Hepatocyte (in vitro differentiated cells): ENCODE measurements at regions not wholly inside any gene's neighbourhood (a gene's known extent, or its start where the extent isn't known, plus 50 kb on each side); places are given as distances from the start of the nearest gene placed in this dataset.

Source experiments
- EZH2 ChIP-seq: fragments of 200-600 bp; sonication (generic); IDR thresholded peaks from 2 replicates; pipeline ENCODE4 v1.6.1; 2016; ENCODE audit warnings: antibody characterized with exemption, mild to moderate bottlenecking, borderline replicate concordance
- EZH2phosphoT487 ChIP-seq: fragments of 200-600 bp; sonication (generic); IDR thresholded peaks from one replicate; pipeline ENCODE4 v1.6.1; 2018; ENCODE audit warnings: antibody characterized with exemption, mild to moderate bottlenecking, low read depth, moderate library complexity; ENCODE audit not compliant: unreplicated experiment, severe bottlenecking
- TF ChIP-seq, protein P1 (sequence below): fragments of 200-600 bp; sonication (generic); IDR thresholded peaks from 2 replicates; pipeline ENCODE4 v1.5.1; 2016; ENCODE audit warnings: antibody characterized with exemption, mild to moderate bottlenecking; ENCODE audit not compliant: poor library complexity

DNA sequence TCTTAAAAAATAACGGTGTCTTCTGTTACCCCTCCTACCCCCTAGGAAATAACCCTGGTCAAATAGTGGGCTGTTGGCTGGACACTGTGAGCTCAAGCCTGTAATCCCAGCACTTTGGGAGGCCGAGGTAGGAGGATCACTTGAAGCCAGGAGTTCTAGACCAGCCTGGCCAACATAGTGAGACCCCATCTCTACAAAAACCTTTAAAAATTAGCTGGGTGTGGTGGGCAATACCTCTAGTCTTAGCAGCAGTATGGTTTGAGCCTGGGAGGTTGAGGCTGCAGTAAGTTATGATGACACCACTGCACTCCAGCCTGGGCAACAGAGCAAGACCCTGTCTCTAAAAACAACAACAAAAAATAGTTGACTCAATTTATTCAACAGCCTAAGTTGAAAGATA, 453.7 kb downstream of the SIPA1L2 start:
- TF ChIP-seq, protein P1, sequence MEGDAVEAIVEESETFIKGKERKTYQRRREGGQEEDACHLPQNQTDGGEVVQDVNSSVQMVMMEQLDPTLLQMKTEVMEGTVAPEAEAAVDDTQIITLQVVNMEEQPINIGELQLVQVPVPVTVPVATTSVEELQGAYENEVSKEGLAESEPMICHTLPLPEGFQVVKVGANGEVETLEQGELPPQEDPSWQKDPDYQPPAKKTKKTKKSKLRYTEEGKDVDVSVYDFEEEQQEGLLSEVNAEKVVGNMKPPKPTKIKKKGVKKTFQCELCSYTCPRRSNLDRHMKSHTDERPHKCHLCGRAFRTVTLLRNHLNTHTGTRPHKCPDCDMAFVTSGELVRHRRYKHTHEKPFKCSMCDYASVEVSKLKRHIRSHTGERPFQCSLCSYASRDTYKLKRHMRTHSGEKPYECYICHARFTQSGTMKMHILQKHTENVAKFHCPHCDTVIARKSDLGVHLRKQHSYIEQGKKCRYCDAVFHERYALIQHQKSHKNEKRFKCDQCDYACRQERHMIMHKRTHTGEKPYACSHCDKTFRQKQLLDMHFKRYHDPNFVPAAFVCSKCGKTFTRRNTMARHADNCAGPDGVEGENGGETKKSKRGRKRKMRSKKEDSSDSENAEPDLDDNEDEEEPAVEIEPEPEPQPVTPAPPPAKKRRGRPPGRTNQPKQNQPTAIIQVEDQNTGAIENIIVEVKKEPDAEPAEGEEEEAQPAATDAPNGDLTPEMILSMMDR: no peak
- TF ChIP-seq EZH2 (no peak), EZH2phosphoT487 (no peak)
